ENCODE measurements at regions not wholly inside any gene's neighbourhood (a gene's known extent, or its start where the extent isn't known, plus 50 kb on each side); places are given as distances from the start of the nearest gene placed in this dataset.

- POLR2A ChIA-PET: no interaction called here
- no peak overlapping the region for H3K4me3 Mint-ChIP-seq
- Histone ChIP-seq H3K27me3 (replicated peaks in 1 of 2; ENCODE audit: control insufficient read depth in 2 of 2, extremely low read depth in 1 of 2, insufficient read depth in 2 of 2, low read length in 1 of 2) (peaks cover 0 to 12% of the 10 kb centered on the region in 2 experiments), H3K9me3 (no peaks in the 10 kb centered on the region), H3K27ac (ENCODE audit: low read length) (no peak overlapping the region), H3K36me3 (ENCODE audit: control insufficient read depth in 2 of 2, extremely low read depth in 1 of 2, insufficient read depth in 1 of 2, low read length in 1 of 2) (no peaks in the 10 kb centered on the region), H3K4me1 (ENCODE audit: control insufficient read depth in 1 of 2, extremely low read depth in 1 of 2, insufficient read depth in 2 of 2, low read length in 2 of 2) (no peaks in the 10 kb centered on the region), H3K4me3 (ENCODE audit: control insufficient read depth in 1 of 2, extremely low read depth in 1 of 2, low read length in 1 of 2) (no peak overlapping the region)
- ATAC-seq (replicated peaks in 1 of 4) (no peak), DNase-seq (no peak)
- H3K27me3 Mint-ChIP-seq: peaks cover 0 to 27% of the 10 kb centered on the region in 2 donors
- 80% methylated on average over 1 of the region's 2 CpGs for WGBS (ENCODE audit: insufficient coverage)
- no peaks in the 10 kb centered on the region for H3K36me3 Mint-ChIP-seq
- peaks cover 0 to 6% (median 0%) of the 10 kb centered on the region in 3 donors for H3K9me3 Mint-ChIP-seq
- no peak overlapping the region for H3K27ac Mint-ChIP-seq
- CTCF ChIA-PET: no interaction called here
- H3K4me1 Mint-ChIP-seq: no peaks in the 10 kb centered on the region
Observed at GRCh38 chr19:28971513-28971912, 241.4 kb downstream of the UQCRFS1 start.

GRCh38 chr19:28971049-28971448, 241.9 kb downstream of the UQCRFS1 start:
- H3K36me3 Mint-ChIP-seq: no peaks in the 10 kb centered on the region
- H3K27me3 Mint-ChIP-seq: peaks cover 0 to 27% of the 10 kb centered on the region in 2 donors
- no peak overlapping the region for H3K4me3 Mint-ChIP-seq
- H3K27ac ChIP-seq (ENCODE audit: low read length): no peak overlapping the region
- peaks cover 0 to 12% of the 10 kb centered on the region in 2 experiments for H3K27me3 ChIP-seq (replicated peaks in 1 of 2; ENCODE audit: control insufficient read depth in 2 of 2, extremely low read depth in 1 of 2, insufficient read depth in 2 of 2, low read length in 1 of 2)
- WGBS (ENCODE audit: insufficient coverage): 100% methylated on average over 1 of the region's 6 CpGs
- ChIA-PET POLR2A (no interaction called here), CTCF (no interaction called here)
- no peak for DNase-seq
- no peaks in the 10 kb centered on the region for H3K4me1 ChIP-seq (ENCODE audit: control insufficient read depth in 1 of 2, extremely low read depth in 1 of 2, insufficient read depth in 2 of 2, low read length in 2 of 2)
- no peak overlapping the region for H3K4me3 ChIP-seq (ENCODE audit: control insufficient read depth in 1 of 2, extremely low read depth in 1 of 2, low read length in 1 of 2)
- H3K9me3 Mint-ChIP-seq: peaks cover 0 to 6% (median 0%) of the 10 kb centered on the region in 3 donors
- H3K36me3 ChIP-seq (ENCODE audit: control insufficient read depth in 2 of 2, extremely low read depth in 1 of 2, insufficient read depth in 1 of 2, low read length in 1 of 2): no peaks in the 10 kb centered on the region
- H3K27ac Mint-ChIP-seq: no peak overlapping the region
- no peaks in the 10 kb centered on the region for H3K4me1 Mint-ChIP-seq
- ATAC-seq (replicated peaks in 1 of 4): no peak
- H3K9me3 ChIP-seq: no peaks in the 10 kb centered on the region

GRCh38 chr19:28968721-28969120, 244.2 kb downstream of the UQCRFS1 start:
- POLR2A ChIA-PET: no interaction called here
- H3K27ac ChIP-seq (ENCODE audit: low read length): no peak overlapping the region
- 80% methylated on average over 1 of the region's 2 CpGs for WGBS (ENCODE audit: insufficient coverage)

GRCh38 chr19:28966737-28967399, 246.1 kb downstream of the UQCRFS1 start:
- 69% methylated on average over 6 of the region's 8 CpGs for WGBS (ENCODE audit: insufficient coverage)
- Histone ChIP-seq H3K9me3 (no peaks in the 10 kb centered on the region), H3K4me3 (ENCODE audit: control insufficient read depth in 1 of 2, extremely low read depth in 1 of 2, low read length in 1 of 2) (no peak overlapping the region), H3K27ac (ENCODE audit: low read length) (no peak overlapping the region), H3K4me1 (ENCODE audit: control insufficient read depth in 1 of 2, extremely low read depth in 1 of 2, insufficient read depth in 2 of 2, low read length in 2 of 2) (no peaks in the 10 kb centered on the region), H3K36me3 (ENCODE audit: control insufficient read depth in 2 of 2, extremely low read depth in 1 of 2, insufficient read depth in 1 of 2, low read length in 1 of 2) (no peaks in the 10 kb centered on the region), H3K27me3 (replicated peaks in 1 of 2; ENCODE audit: control insufficient read depth in 2 of 2, extremely low read depth in 1 of 2, insufficient read depth in 2 of 2, low read length in 1 of 2) (no peaks in the 10 kb centered on the region)
- Mint-ChIP-seq H3K27ac (no peak overlapping the region), H3K36me3 (no peaks in the 10 kb centered on the region), H3K9me3 (peaks cover 0 to 6% (median 0%) of the 10 kb centered on the region in 3 donors), H3K4me3 (no peak overlapping the region), H3K4me1 (no peaks in the 10 kb centered on the region), H3K27me3 (peaks cover 4 to 23% of the 10 kb centered on the region in 2 donors)
- ChIA-PET POLR2A (no interaction called here), CTCF (no interaction called here)
- no peak for ATAC-seq (replicated peaks in 1 of 4)
- no peak for DNase-seq

More at GRCh38 chr19:28968721-28969120, 244.2 kb downstream of the UQCRFS1 start:
- H3K4me1 ChIP-seq (ENCODE audit: control insufficient read depth in 1 of 2, extremely low read depth in 1 of 2, insufficient read depth in 2 of 2, low read length in 2 of 2): no peaks in the 10 kb centered on the region
- H3K36me3 Mint-ChIP-seq: no peaks in the 10 kb centered on the region
- peaks cover 0 to 6% (median 0%) of the 10 kb centered on the region in 3 donors for H3K9me3 Mint-ChIP-seq
- no peak overlapping the region for H3K4me3 ChIP-seq (ENCODE audit: control insufficient read depth in 1 of 2, extremely low read depth in 1 of 2, low read length in 1 of 2)
- H3K27me3 ChIP-seq (replicated peaks in 1 of 2; ENCODE audit: control insufficient read depth in 2 of 2, extremely low read depth in 1 of 2, insufficient read depth in 2 of 2, low read length in 1 of 2): peaks cover 0 to 8% of the 10 kb centered on the region in 2 experiments
- no peaks in the 10 kb centered on the region for H3K9me3 ChIP-seq
- peaks cover 4 to 30% of the 10 kb centered on the region in 2 donors for H3K27me3 Mint-ChIP-seq
- DNase-seq (no peak), ATAC-seq (replicated peaks in 1 of 4) (no peak)
- H3K4me1 Mint-ChIP-seq: no peaks in the 10 kb centered on the region
- CTCF ChIA-PET: no interaction called here
- no peak overlapping the region for H3K27ac Mint-ChIP-seq
- no peak overlapping the region for H3K4me3 Mint-ChIP-seq
- H3K36me3 ChIP-seq (ENCODE audit: control insufficient read depth in 2 of 2, extremely low read depth in 1 of 2, insufficient read depth in 1 of 2, low read length in 1 of 2): no peaks in the 10 kb centered on the region

GRCh38 chr19:28964500-28964899, 248.5 kb downstream of the UQCRFS1 start:
- CTCF ChIA-PET: no interaction called here
- H3K27ac ChIP-seq (ENCODE audit: low read length): no peak overlapping the region
- DNase-seq (no peak), ATAC-seq (replicated peaks in 1 of 4) (no peak)
- H3K27me3 Mint-ChIP-seq: peaks cover 4 to 17% of the 10 kb centered on the region in 2 donors
- WGBS (ENCODE audit: insufficient coverage): 13% methylated on average over 1 of the region's 2 CpGs
- H3K9me3 Mint-ChIP-seq: peaks cover 0 to 3% (median 0%) of the 10 kb centered on the region in 3 donors
- no peaks in the 10 kb centered on the region for H3K4me1 Mint-ChIP-seq
- no peak overlapping the region for H3K27ac Mint-ChIP-seq
- no peaks in the 10 kb centered on the region for H3K36me3 Mint-ChIP-seq
- POLR2A ChIA-PET: no interaction called here
- H3K27me3 ChIP-seq (replicated peaks in 1 of 2; ENCODE audit: control insufficient read depth in 2 of 2, extremely low read depth in 1 of 2, insufficient read depth in 2 of 2, low read length in 1 of 2): no peaks in the 10 kb centered on the region
- H3K4me3 ChIP-seq (ENCODE audit: control insufficient read depth in 1 of 2, extremely low read depth in 1 of 2, low read length in 1 of 2): no peak overlapping the region
- H3K4me1 ChIP-seq (ENCODE audit: control insufficient read depth in 1 of 2, extremely low read depth in 1 of 2, insufficient read depth in 2 of 2, low read length in 2 of 2): no peaks in the 10 kb centered on the region
- no peaks in the 10 kb centered on the region for H3K36me3 ChIP-seq (ENCODE audit: control insufficient read depth in 2 of 2, extremely low read depth in 1 of 2, insufficient read depth in 1 of 2, low read length in 1 of 2)
- H3K9me3 ChIP-seq: no peaks in the 10 kb centered on the region
- no peak overlapping the region for H3K4me3 Mint-ChIP-seq

GRCh38 chr19:28963486-28964250, 249.3 kb downstream of the UQCRFS1 start:
- H3K4me3 ChIP-seq (ENCODE audit: control insufficient read depth in 1 of 2, extremely low read depth in 1 of 2, low read length in 1 of 2): no peak overlapping the region
- WGBS (ENCODE audit: insufficient coverage): no CpG with 5 or more reads among the region's 7 CpGs
- H3K27ac ChIP-seq (ENCODE audit: low read length): no peak overlapping the region
- ATAC-seq (replicated peaks in 1 of 4): no peak
- H3K9me3 ChIP-seq: no peaks in the 10 kb centered on the region
- CTCF ChIA-PET: no interaction called here
- no peak overlapping the region for H3K4me3 Mint-ChIP-seq
- no peaks in the 10 kb centered on the region for H3K4me1 Mint-ChIP-seq
- no peaks in the 10 kb centered on the region for H3K36me3 Mint-ChIP-seq
- POLR2A ChIA-PET: no interaction called here
- peaks cover 4 to 13% of the 10 kb centered on the region in 2 donors for H3K27me3 Mint-ChIP-seq
- peaks cover 0 to 3% (median 0%) of the 10 kb centered on the region in 3 donors for H3K9me3 Mint-ChIP-seq
- H3K27me3 ChIP-seq (replicated peaks in 1 of 2; ENCODE audit: control insufficient read depth in 2 of 2, extremely low read depth in 1 of 2, insufficient read depth in 2 of 2, low read length in 1 of 2): no peaks in the 10 kb centered on the region
- no peak for DNase-seq
- H3K4me1 ChIP-seq (ENCODE audit: control insufficient read depth in 1 of 2, extremely low read depth in 1 of 2, insufficient read depth in 2 of 2, low read length in 2 of 2): no peaks in the 10 kb centered on the region
- no peaks in the 10 kb centered on the region for H3K36me3 ChIP-seq (ENCODE audit: control insufficient read depth in 2 of 2, extremely low read depth in 1 of 2, insufficient read depth in 1 of 2, low read length in 1 of 2)
- no peak overlapping the region for H3K27ac Mint-ChIP-seq
